ENCODE measurements at regions not wholly inside any gene's neighbourhood (a gene's known extent, or its start where the extent isn't known, plus 50 kb on each side); places are given as distances from the start of the nearest gene placed in this dataset.

- no peaks in the 10 kb centered on the region for H3K36me3 ChIP-seq (ENCODE audit: control insufficient read depth, insufficient read depth, low read length)
- no peaks in the 10 kb centered on the region for H3K9me3 ChIP-seq (ENCODE audit: control insufficient read depth, low read length)
- no peaks in the 10 kb centered on the region for H3K4me1 ChIP-seq (ENCODE audit: control insufficient read depth, insufficient read depth, low read length, poor library complexity, severe bottlenecking)
- H3K27ac ChIP-seq (ENCODE audit: low read depth, low read length, severe bottlenecking): no peak overlapping the region
- H3K4me3 ChIP-seq (ENCODE audit: extremely low read depth, insufficient read depth, low read length, poor library complexity, severe bottlenecking): no peak overlapping the region
- WGBS, 2 experiments (ENCODE audit: insufficient coverage in 2 of 2): 87% methylated on average over 3 of the region's 5 CpGs; no CpG with 5 or more reads in 1 of the 2 experiments
Measured at GRCh38 chr1:79457562-79458224, 451.2 kb upstream of the ADGRL4 start.

DNA sequence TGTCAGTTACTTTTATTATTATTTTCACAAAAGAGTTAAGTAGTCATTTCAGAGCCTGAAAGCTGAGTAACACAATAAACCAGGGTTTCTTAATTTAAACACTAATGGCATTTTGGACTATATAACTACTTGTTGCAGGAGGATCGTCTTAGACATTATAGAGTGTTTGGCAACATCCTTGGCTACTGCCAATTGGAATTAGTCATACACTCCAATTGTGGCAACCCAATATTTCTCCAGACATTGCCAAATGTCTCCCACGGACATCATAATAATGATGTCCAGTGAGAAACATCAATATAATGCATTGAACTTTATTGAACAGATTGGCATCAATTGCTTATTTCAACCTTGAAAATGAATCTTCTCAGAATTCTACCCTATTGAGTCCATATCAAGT, 441.9 kb upstream of the ADGRL4 start:
- no CpG with 5 or more reads among the region's 2 CpGs for WGBS, 2 experiments (ENCODE audit: insufficient coverage in 2 of 2)
- no peaks in the 10 kb centered on the region for H3K4me1 ChIP-seq (ENCODE audit: control insufficient read depth, insufficient read depth, low read length, poor library complexity, severe bottlenecking)
- no peaks in the 10 kb centered on the region for H3K36me3 ChIP-seq (ENCODE audit: control insufficient read depth, insufficient read depth, low read length)
- H3K9me3 ChIP-seq (ENCODE audit: control insufficient read depth, low read length): no peaks in the 10 kb centered on the region
- no peak overlapping the region for H3K4me3 ChIP-seq (ENCODE audit: extremely low read depth, insufficient read depth, low read length, poor library complexity, severe bottlenecking)
- no peak overlapping the region for H3K27ac ChIP-seq (ENCODE audit: low read depth, low read length, severe bottlenecking)

DNA sequence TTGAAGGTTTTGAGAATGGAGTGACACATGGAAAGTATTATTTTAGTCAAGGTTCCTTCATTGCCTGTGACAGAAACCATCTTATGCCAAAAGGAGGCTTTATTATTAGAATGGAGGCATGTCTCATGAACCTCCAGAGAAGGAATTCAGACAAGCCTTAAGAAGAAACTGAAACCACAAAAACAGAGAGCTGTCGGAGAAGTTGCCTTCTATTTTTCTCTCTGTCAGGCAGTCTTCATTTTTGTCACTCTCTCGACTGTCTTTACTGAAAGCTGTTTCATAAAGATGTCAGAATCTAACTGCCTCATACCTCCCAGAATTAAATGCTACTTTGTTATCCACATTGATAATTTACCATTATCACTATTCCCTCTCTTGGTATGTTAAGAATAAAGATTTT, 434.7 kb upstream of the ADGRL4 start:
- WGBS, 2 experiments (ENCODE audit: insufficient coverage in 2 of 2): 86 to 90% methylated on average over 1 to 2 of the region's 2 CpGs

DNA sequence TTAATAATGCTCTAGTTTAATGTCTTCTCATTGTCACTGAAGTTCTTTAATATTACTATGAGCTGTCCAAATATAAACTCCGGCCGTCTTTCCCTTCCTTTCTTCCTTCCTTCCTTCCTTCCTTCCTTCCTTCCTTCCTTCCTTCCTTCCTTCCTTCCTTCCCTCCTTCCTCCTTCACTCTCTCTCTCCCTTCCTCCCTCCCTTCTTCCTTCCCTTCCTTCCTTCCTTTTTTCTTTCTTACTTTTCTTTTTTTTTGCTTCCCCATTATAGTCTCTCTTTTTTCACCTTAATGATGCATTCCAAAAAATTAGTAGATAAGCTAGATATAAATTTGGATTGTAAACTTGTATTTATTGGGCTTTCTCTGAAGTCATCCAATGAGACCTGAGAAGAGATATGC, 431.0 kb upstream of the ADGRL4 start:
- no peaks in the 10 kb centered on the region for H3K4me1 ChIP-seq (ENCODE audit: control insufficient read depth, insufficient read depth, low read length, poor library complexity, severe bottlenecking)
- H3K36me3 ChIP-seq (ENCODE audit: control insufficient read depth, insufficient read depth, low read length): no peaks in the 10 kb centered on the region
- 73 to 100% methylated on average over 1 to 2 of the region's 2 CpGs for WGBS, 2 experiments (ENCODE audit: insufficient coverage in 2 of 2)
- H3K27ac ChIP-seq (ENCODE audit: low read depth, low read length, severe bottlenecking): no peak overlapping the region
- no peaks in the 10 kb centered on the region for H3K9me3 ChIP-seq (ENCODE audit: control insufficient read depth, low read length)
- no peak overlapping the region for H3K4me3 ChIP-seq (ENCODE audit: extremely low read depth, insufficient read depth, low read length, poor library complexity, severe bottlenecking)

More for the DNA sequence above, 434.7 kb upstream of the ADGRL4 start:
- no peaks in the 10 kb centered on the region for H3K9me3 ChIP-seq (ENCODE audit: control insufficient read depth, low read length)
- no peak overlapping the region for H3K4me3 ChIP-seq (ENCODE audit: extremely low read depth, insufficient read depth, low read length, poor library complexity, severe bottlenecking)
- H3K27ac ChIP-seq (ENCODE audit: low read depth, low read length, severe bottlenecking): no peak overlapping the region
- H3K4me1 ChIP-seq (ENCODE audit: control insufficient read depth, insufficient read depth, low read length, poor library complexity, severe bottlenecking): no peaks in the 10 kb centered on the region
- no peaks in the 10 kb centered on the region for H3K36me3 ChIP-seq (ENCODE audit: control insufficient read depth, insufficient read depth, low read length)

GRCh38 chr1:79431340-79431739, 424.8 kb upstream of the ADGRL4 start:
- WGBS, 2 experiments (ENCODE audit: insufficient coverage in 2 of 2): 89 to 93% methylated on average over 2 of the region's 2 CpGs
- Histone ChIP-seq H3K9me3 (ENCODE audit: control insufficient read depth, low read length) (no peaks in the 10 kb centered on the region), H3K4me1 (ENCODE audit: control insufficient read depth, insufficient read depth, low read length, poor library complexity, severe bottlenecking) (no peaks in the 10 kb centered on the region), H3K36me3 (ENCODE audit: control insufficient read depth, insufficient read depth, low read length) (no peaks in the 10 kb centered on the region), H3K4me3 (ENCODE audit: extremely low read depth, insufficient read depth, low read length, poor library complexity, severe bottlenecking) (no peak overlapping the region), H3K27ac (ENCODE audit: low read depth, low read length, severe bottlenecking) (no peak overlapping the region)

DNA sequence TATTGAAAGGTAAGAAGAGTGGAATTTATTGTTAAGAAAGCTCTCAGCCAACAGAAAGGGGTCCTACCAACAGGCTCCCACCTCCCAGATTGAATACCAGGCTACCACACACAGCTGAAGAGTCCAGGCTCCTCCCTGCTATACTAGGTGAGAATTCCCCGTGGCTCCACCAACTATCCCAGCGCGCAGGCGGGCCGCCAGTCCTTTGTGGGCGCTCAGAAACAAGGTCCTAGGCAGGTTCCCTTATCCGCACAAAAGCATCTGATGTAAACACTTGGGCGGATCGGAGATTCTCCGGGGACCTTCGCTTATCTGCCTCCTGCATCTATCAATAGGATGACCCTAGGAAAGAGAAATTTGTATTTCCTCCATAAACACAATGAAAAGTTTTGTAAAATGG, 423.9 kb upstream of the ADGRL4 start:
- 91 to 95% methylated on average over 6 to 8 of the region's 11 CpGs for WGBS, 2 experiments (ENCODE audit: insufficient coverage in 2 of 2)
- H3K4me3 ChIP-seq (ENCODE audit: extremely low read depth, insufficient read depth, low read length, poor library complexity, severe bottlenecking): no peak overlapping the region
- H3K27ac ChIP-seq (ENCODE audit: low read depth, low read length, severe bottlenecking): no peak overlapping the region
- H3K4me1 ChIP-seq (ENCODE audit: control insufficient read depth, insufficient read depth, low read length, poor library complexity, severe bottlenecking): no peaks in the 10 kb centered on the region
- no peaks in the 10 kb centered on the region for H3K9me3 ChIP-seq (ENCODE audit: control insufficient read depth, low read length)
- no peaks in the 10 kb centered on the region for H3K36me3 ChIP-seq (ENCODE audit: control insufficient read depth, insufficient read depth, low read length)

DNA sequence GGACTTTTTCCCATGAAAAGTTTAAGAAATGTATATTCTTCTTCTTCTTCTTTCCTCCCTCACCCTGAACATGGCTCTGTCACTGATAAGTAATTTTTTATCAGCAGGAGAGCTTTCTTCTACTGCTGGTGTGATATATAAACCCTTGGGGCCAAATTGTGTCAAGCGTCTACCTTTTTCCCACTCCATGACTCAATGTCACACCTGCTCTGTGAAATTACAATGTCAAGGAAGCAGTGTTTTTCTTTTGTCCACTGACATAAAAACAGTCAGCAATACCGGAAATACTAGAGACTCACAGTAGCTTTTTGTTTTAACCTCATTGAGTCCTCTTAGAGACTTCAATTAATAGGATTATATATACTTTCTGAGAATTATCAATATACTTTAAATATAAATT, 416.2 kb upstream of the ADGRL4 start:
- Histone ChIP-seq H3K9me3 (ENCODE audit: control insufficient read depth, low read length) (no peaks in the 10 kb centered on the region), H3K4me1 (ENCODE audit: control insufficient read depth, insufficient read depth, low read length, poor library complexity, severe bottlenecking) (no peaks in the 10 kb centered on the region), H3K4me3 (ENCODE audit: extremely low read depth, insufficient read depth, low read length, poor library complexity, severe bottlenecking) (no peak overlapping the region), H3K27ac (ENCODE audit: low read depth, low read length, severe bottlenecking) (no peak overlapping the region), H3K36me3 (ENCODE audit: control insufficient read depth, insufficient read depth, low read length) (no peaks in the 10 kb centered on the region)
- WGBS, 2 experiments (ENCODE audit: insufficient coverage in 2 of 2): 80% methylated on average over 1 of the region's 2 CpGs; no CpG with 5 or more reads in 1 of the 2 experiments

DNA sequence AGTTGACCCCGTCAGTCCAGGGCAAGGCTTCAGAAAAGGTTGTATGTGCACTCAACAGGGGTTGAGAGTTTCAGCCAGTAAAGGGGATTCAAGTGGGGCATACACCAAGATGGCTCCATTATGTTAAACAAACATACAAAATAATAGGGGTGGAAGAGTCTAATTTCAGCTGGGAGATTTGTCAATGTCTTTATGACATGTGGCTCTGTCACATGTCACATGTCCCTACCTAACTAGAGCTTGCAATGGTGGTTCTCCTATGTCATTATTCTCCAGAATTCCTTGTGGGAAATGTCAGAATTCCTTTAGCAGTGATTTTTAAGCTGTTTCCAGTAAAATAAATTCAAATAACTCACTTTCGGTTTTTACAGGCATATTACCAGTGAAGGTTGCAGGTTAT, 392.0 kb upstream of the ADGRL4 start:
- 100% methylated on average over 1 of the region's 2 CpGs for WGBS, 2 experiments (ENCODE audit: insufficient coverage in 2 of 2)
- Histone ChIP-seq H3K36me3 (ENCODE audit: control insufficient read depth, insufficient read depth, low read length) (no peaks in the 10 kb centered on the region), H3K27ac (ENCODE audit: low read depth, low read length, severe bottlenecking) (no peak overlapping the region), H3K4me3 (ENCODE audit: extremely low read depth, insufficient read depth, low read length, poor library complexity, severe bottlenecking) (no peak overlapping the region), H3K9me3 (ENCODE audit: control insufficient read depth, low read length) (no peaks in the 10 kb centered on the region), H3K4me1 (ENCODE audit: control insufficient read depth, insufficient read depth, low read length, poor library complexity, severe bottlenecking) (no peaks in the 10 kb centered on the region)

DNA sequence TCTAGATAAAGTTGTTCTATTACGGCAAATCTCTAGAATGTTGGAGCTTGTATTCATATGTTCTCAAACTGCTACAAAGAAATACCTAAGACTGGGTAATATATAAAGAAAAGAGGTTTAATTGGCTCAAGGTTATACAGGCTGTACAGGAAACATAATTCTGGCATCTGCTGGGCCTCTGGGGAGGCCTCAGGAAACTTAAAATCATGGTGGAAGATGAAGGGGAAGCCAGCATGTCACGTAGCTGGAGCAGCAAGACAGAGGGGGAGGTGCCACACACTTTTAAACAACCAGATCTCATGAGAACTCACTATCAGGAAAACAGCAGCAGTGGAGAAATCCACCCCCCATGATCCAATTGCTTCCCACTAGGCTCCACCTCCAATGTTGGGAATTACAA, 390.4 kb upstream of the ADGRL4 start:
- Histone ChIP-seq H3K9me3 (ENCODE audit: control insufficient read depth, low read length) (no peaks in the 10 kb centered on the region), H3K36me3 (ENCODE audit: control insufficient read depth, insufficient read depth, low read length) (no peaks in the 10 kb centered on the region), H3K4me1 (ENCODE audit: control insufficient read depth, insufficient read depth, low read length, poor library complexity, severe bottlenecking) (no peaks in the 10 kb centered on the region), H3K4me3 (ENCODE audit: extremely low read depth, insufficient read depth, low read length, poor library complexity, severe bottlenecking) (no peak overlapping the region), H3K27ac (ENCODE audit: low read depth, low read length, severe bottlenecking) (no peak overlapping the region)
- WGBS, 2 experiments (ENCODE audit: insufficient coverage in 2 of 2): no CpG with 5 or more reads among the region's 2 CpGs

DNA sequence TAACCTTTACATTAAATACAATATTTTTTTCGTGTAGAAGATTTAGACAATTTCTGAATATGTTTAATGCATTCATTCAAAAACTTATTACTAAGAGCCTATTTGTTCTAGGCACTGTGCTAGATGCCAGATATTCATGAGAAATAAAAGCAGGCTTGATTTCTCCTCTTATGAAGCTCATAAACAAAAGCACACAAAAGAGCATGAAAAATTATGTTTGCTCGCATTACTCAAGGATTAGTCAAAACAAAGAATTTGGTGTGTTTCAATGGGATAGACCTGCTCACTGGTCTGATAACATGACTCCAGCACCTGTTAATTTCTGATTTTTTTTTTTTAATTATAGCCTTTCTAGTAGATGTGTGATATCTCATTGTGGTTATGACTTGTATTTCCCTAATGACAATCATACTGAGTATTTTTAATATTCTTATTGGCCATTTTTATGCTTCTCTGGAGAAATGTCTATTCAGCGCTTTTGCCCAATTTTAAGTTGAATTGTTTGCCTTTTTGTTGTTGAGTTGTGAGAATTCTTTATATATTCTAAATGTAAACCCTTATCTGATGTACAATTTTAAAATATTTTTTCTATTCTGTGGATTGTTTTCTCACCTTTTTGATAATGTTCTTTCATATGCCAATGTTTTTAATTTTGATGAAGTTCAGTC, 382.3 kb upstream of the ADGRL4 start:
- 80 to 100% methylated on average over 1 of the region's 3 CpGs for WGBS, 2 experiments (ENCODE audit: insufficient coverage in 2 of 2)
- Histone ChIP-seq H3K4me1 (ENCODE audit: control insufficient read depth, insufficient read depth, low read length, poor library complexity, severe bottlenecking) (no peaks in the 10 kb centered on the region), H3K27ac (ENCODE audit: low read depth, low read length, severe bottlenecking) (no peak overlapping the region)

DNA sequence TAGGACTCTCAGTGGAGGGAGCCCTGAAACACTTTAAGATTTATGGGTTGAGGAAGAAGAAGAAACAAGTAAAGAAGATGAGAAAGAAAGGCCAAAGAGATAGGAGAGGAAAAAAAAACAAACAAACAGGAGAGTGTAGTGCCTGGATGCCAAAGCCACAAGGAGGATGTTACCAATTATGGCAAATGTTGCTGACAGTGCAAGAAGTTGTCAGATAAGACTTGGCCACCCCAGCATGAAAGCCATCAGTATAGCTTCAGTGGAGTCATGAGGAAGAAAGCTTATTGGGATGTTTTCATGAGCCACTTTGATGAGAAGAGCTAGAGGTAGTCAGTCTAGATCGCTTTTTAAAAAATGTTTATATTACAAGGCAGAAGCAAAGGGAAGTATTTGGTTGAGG, 380.2 kb upstream of the ADGRL4 start:
- Histone ChIP-seq H3K36me3 (ENCODE audit: control insufficient read depth, insufficient read depth, low read length) (no peaks in the 10 kb centered on the region), H3K4me3 (ENCODE audit: extremely low read depth, insufficient read depth, low read length, poor library complexity, severe bottlenecking) (no peak overlapping the region), H3K9me3 (ENCODE audit: control insufficient read depth, low read length) (no peaks in the 10 kb centered on the region), H3K4me1 (ENCODE audit: control insufficient read depth, insufficient read depth, low read length, poor library complexity, severe bottlenecking) (no peaks in the 10 kb centered on the region), H3K27ac (ENCODE audit: low read depth, low read length, severe bottlenecking) (no peak overlapping the region)
- 80 to 89% methylated on average over 1 of the region's 1 CpG for WGBS, 2 experiments (ENCODE audit: insufficient coverage in 2 of 2)

More for the DNA sequence above, 382.3 kb upstream of the ADGRL4 start:
- no peak overlapping the region for H3K4me3 ChIP-seq (ENCODE audit: extremely low read depth, insufficient read depth, low read length, poor library complexity, severe bottlenecking)
- H3K9me3 ChIP-seq (ENCODE audit: control insufficient read depth, low read length): no peaks in the 10 kb centered on the region
- H3K36me3 ChIP-seq (ENCODE audit: control insufficient read depth, insufficient read depth, low read length): no peaks in the 10 kb centered on the region
